ENCODE measurements at regions not wholly inside any gene's neighbourhood (a gene's known extent, or its start where the extent isn't known, plus 50 kb on each side); places are given as distances from the start of the nearest gene placed in this dataset.

- H3K9me3 Mint-ChIP-seq (ENCODE audit: unreplicated experiment), result no peaks in the 10 kb centered on the region
- no peak overlapping the region for H3K27ac Mint-ChIP-seq (ENCODE audit: low read depth, unreplicated experiment)
- H3K36me3 Mint-ChIP-seq (ENCODE audit: insufficient read depth, unreplicated experiment), result no peaks in the 10 kb centered on the region
- no peak for DNase-seq (ENCODE audit: unreplicated experiment)
- TF ChIP-seq, protein P1, sequence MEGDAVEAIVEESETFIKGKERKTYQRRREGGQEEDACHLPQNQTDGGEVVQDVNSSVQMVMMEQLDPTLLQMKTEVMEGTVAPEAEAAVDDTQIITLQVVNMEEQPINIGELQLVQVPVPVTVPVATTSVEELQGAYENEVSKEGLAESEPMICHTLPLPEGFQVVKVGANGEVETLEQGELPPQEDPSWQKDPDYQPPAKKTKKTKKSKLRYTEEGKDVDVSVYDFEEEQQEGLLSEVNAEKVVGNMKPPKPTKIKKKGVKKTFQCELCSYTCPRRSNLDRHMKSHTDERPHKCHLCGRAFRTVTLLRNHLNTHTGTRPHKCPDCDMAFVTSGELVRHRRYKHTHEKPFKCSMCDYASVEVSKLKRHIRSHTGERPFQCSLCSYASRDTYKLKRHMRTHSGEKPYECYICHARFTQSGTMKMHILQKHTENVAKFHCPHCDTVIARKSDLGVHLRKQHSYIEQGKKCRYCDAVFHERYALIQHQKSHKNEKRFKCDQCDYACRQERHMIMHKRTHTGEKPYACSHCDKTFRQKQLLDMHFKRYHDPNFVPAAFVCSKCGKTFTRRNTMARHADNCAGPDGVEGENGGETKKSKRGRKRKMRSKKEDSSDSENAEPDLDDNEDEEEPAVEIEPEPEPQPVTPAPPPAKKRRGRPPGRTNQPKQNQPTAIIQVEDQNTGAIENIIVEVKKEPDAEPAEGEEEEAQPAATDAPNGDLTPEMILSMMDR (IDR thresholded peaks at IDR 0.05; ENCODE audit: unreplicated experiment), result no peak
- intact Hi-C loops (cut with micrococcal nuclease), result no loop called here
- POLR2A ChIA-PET, result no interaction called here
- no peak overlapping the region for H3K4me3 Mint-ChIP-seq (ENCODE audit: unreplicated experiment)
- H3K27me3 Mint-ChIP-seq (ENCODE audit: insufficient read depth, unreplicated experiment), result no peaks in the 10 kb centered on the region
- CTCF ChIA-PET, result interaction anchor here (0.7 to 1.3 kb wide), 6 partner anchors 12 to 666 kb away, joined by 3 to 7 read pairs (median 4); no protein-coding TSS in a partner anchor
- BruUV-seq (replicated peaks), result no TSS peak
- peaks cover 6% of the 10 kb centered on the region for H3K4me1 Mint-ChIP-seq (ENCODE audit: insufficient read depth, unreplicated experiment)
Measured at GRCh38 chr5:10110228-10110627, 139.5 kb downstream of the ATPSCKMT start.

DNA sequence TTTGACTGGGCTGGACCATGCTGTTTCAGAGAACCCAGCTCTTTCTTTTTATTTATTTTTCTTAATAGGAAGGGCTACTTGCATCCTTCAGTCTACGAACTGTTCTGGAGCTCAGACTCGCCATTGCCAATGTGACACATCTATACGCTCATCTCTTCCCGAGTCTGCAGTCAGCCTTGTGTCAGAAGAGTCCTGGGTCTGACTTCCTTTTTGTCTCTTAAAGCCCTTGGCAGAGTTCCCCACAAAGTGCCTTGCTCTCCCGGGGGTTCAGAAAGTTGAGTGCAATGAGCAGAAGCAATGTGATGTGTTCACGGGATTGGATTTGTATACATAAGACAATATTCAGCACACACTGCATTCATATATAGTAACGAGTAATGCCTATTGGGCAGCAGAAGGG lies 140.4 kb downstream of the ATPSCKMT start:
- intact Hi-C loops (cut with micrococcal nuclease), result no loop called here
- BruUV-seq (replicated peaks), result no TSS peak
- CTCF ChIA-PET, result interaction anchor here (0.6 to 1.3 kb wide), 7 partner anchors 11 to 773 kb away, joined by 3 to 7 read pairs (median 3); no protein-coding TSS in a partner anchor

GRCh38 chr5:10106806-10107205 lies 142.9 kb downstream of the ATPSCKMT start:
- BruUV-seq (replicated peaks), result no TSS peak

More for the DNA sequence above, 140.4 kb downstream of the ATPSCKMT start:
- H3K27me3 Mint-ChIP-seq (ENCODE audit: insufficient read depth, unreplicated experiment), result no peaks in the 10 kb centered on the region
- TF ChIP-seq, protein P1 (IDR thresholded peaks at IDR 0.05; ENCODE audit: unreplicated experiment), result no peak
- DNase-seq (ENCODE audit: unreplicated experiment), result no peak
- no peaks in the 10 kb centered on the region for H3K9me3 Mint-ChIP-seq (ENCODE audit: unreplicated experiment)
- no peak overlapping the region for H3K4me3 Mint-ChIP-seq (ENCODE audit: unreplicated experiment)
- H3K27ac Mint-ChIP-seq (ENCODE audit: low read depth, unreplicated experiment), result no peak overlapping the region
- POLR2A ChIA-PET, result interaction anchor here (1.1 kb wide), 1 partner anchor 210 kb away, joined by 4 read pairs; no protein-coding TSS in a partner anchor
- peaks cover 6% of the 10 kb centered on the region for H3K4me1 Mint-ChIP-seq (ENCODE audit: insufficient read depth, unreplicated experiment)
- H3K36me3 Mint-ChIP-seq (ENCODE audit: insufficient read depth, unreplicated experiment), result no peaks in the 10 kb centered on the region

GRCh38 chr5:10106285-10106684 lies 143.4 kb downstream of the ATPSCKMT start:
- CTCF ChIA-PET, result interaction anchor here (0.6 to 2.8 kb wide), 2 partner anchors 207 to 391 kb away, joined by 3 to 11 read pairs; no protein-coding TSS in a partner anchor

More at GRCh38 chr5:10106806-10107205, 142.9 kb downstream of the ATPSCKMT start:
- intact Hi-C loops (cut with micrococcal nuclease), result no loop called here
- ChIA-PET CTCF (interaction anchor here (0.9 to 2.8 kb wide), 2 partner anchors 153 to 208 kb away, joined by 3 to 11 read pairs; no protein-coding TSS in a partner anchor), POLR2A (no interaction called here)
- Mint-ChIP-seq H3K27ac (ENCODE audit: low read depth, unreplicated experiment) (no peak overlapping the region), H3K4me1 (ENCODE audit: insufficient read depth, unreplicated experiment) (peaks cover 6% of the 10 kb centered on the region), H3K9me3 (ENCODE audit: unreplicated experiment) (no peaks in the 10 kb centered on the region), H3K4me3 (ENCODE audit: unreplicated experiment) (no peak overlapping the region), H3K27me3 (ENCODE audit: insufficient read depth, unreplicated experiment) (no peaks in the 10 kb centered on the region), H3K36me3 (ENCODE audit: insufficient read depth, unreplicated experiment) (no peaks in the 10 kb centered on the region)
- TF ChIP-seq, protein P1 (IDR thresholded peaks at IDR 0.05; ENCODE audit: unreplicated experiment), result no peak
- peak; percentile 11 for DNase-seq (ENCODE audit: unreplicated experiment)

More at GRCh38 chr5:10106285-10106684, 143.4 kb downstream of the ATPSCKMT start:
- Mint-ChIP-seq H3K9me3 (ENCODE audit: unreplicated experiment) (no peaks in the 10 kb centered on the region), H3K4me1 (ENCODE audit: insufficient read depth, unreplicated experiment) (peaks cover 6% of the 10 kb centered on the region), H3K36me3 (ENCODE audit: insufficient read depth, unreplicated experiment) (no peaks in the 10 kb centered on the region), H3K27me3 (ENCODE audit: insufficient read depth, unreplicated experiment) (no peaks in the 10 kb centered on the region), H3K4me3 (ENCODE audit: unreplicated experiment) (no peak overlapping the region), H3K27ac (ENCODE audit: low read depth, unreplicated experiment) (no peak overlapping the region)
- POLR2A ChIA-PET, result no interaction called here
- TF ChIP-seq, protein P1 (IDR thresholded peaks at IDR 0.05; ENCODE audit: unreplicated experiment), result no peak
- no peak for DNase-seq (ENCODE audit: unreplicated experiment)
- BruUV-seq (replicated peaks), result no TSS peak
- intact Hi-C loops (cut with micrococcal nuclease), result no loop called here

Measured in MCF 10A (cell line).